GM18870 (cell line): ENCODE measurements at regions not wholly inside any gene's neighbourhood (a gene's known extent, or its start where the extent isn't known, plus 50 kb on each side); places are given as distances from the start of the nearest gene placed in this dataset.
"Not testable (repeated sequence)": the region's sequence is repeated elsewhere in the genome, so short reads cannot be mapped to it uniquely, and the experiment has no call there.

Experiments used
- ATAC-seq: cut with Tn5 transposase; IDR thresholded peaks from one replicate; pipeline ENCODE4 v1.9.1; 2021; ENCODE audit warnings: moderate library complexity; ENCODE audit not compliant: unreplicated experiment

DNA sequence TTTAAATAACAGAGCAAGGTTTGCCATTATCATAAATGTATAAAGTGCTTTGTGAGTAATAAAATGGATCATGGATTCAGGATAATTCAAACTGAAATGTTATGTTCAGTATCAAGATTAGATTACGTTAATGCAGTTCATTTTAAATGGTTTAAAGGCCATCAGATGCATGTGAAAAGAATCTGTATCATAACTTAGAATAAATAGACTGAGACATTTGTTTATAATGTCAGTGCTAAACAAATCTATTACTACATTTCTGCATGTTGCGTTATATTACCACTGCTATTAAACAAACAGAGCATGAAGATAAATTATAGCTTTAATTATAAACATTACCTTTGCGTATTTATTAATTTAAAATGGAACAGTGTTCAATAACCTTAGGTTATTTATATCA, 160.2 kb downstream of the TOX3 start:
- ATAC-seq, result no peak

- no peak for ATAC-seq
Measured at GRCh38 chr16:52384378-52384777, 162.6 kb downstream of the TOX3 start.

GRCh38 chr16:52383640-52384292, 163.2 kb downstream of the TOX3 start:
- ATAC-seq, result no peak

GRCh38 chr16:52383119-52383518, 163.8 kb downstream of the TOX3 start:
- no peak for ATAC-seq

DNA sequence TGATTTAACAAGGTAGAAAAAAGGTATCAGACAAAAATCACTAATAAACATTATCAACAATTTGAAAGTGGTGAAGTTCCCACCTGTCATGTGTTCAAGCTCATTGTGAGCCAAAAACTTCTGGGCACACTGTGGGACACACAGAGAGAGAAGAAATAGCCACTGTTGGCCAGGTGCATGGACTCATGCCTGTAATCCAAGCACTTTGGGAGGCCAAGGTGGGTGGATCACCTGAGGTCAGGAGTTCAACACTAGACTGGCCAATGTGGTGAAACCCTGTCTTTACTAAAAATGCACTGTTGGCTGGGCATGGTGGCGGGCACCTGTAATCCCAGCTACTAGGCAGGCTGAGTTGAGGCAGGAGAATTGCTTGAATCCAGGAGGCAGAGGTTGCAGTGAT, 167.4 kb downstream of the TOX3 start:
- ATAC-seq, result no peak

- no peak for ATAC-seq
Measured at GRCh38 chr16:52376676-52377280, 170.2 kb downstream of the TOX3 start.

DNA sequence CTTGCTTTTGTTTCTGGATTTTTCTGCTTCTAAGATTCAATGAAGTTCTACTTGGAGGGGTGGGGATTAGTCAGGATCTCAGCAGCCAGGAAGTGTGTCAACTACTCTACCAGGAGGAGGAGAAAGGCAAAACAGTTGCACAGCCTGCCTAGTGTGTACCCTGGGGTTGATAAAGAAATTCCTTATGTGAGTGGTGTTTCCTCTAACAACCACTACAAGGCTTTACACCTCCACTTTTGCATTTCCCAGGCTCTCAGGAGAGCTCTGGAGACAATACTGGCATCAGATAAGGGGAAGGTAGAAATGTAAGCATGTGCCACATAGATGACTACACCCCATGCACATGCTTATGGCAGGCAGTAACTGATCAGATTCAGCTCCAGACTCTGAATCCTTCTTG, 174.6 kb downstream of the TOX3 start:
- no peak for ATAC-seq

- ATAC-seq, result no peak
Measured at GRCh38 chr16:52368859-52369258, 178.1 kb downstream of the TOX3 start.

- ATAC-seq, result no peak
Measured at GRCh38 chr16:52367821-52368220, 179.1 kb downstream of the TOX3 start.

DNA sequence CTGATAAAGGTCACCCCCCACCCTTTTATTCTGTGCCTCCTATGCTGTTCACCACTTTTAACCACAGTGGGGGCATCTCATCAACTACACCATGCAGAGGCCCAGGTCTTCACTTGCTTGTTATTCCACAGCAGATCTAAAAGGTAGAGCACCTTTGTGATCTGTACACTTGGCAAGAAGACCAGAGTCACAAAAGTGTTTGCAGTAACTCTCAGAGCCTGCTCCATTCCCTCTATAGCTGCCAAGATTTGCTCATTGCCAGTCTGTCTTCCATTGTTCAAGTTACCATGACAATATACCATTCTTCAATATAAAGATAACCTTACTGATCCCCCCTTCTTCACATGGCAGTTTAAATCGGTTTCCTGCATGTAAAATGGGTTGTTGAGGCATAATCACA, 180.0 kb downstream of the TOX3 start:
- no peak for ATAC-seq

GRCh38 chr16:52364500-52364899, 182.4 kb downstream of the TOX3 start:
- ATAC-seq, result peak; percentile 64

DNA sequence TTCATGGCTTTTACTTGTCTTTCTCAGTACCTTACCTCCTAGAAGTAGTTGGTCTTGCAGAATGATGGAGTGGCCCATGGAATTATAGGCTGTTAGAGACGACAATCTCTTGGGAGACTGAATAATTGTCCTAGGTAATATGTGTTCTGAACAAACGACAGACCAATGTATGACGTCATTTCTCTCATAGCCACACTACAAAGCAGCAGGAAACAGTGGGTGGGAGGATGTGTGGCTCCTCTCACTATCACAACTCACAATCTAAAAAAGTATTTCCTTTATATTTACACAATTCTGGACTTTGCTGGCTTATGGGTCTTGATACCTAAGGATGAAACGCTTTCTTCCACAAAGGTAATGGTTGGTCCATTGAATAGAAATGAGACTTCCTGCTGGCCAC, 183.9 kb downstream of the TOX3 start:
- no peak for ATAC-seq

DNA sequence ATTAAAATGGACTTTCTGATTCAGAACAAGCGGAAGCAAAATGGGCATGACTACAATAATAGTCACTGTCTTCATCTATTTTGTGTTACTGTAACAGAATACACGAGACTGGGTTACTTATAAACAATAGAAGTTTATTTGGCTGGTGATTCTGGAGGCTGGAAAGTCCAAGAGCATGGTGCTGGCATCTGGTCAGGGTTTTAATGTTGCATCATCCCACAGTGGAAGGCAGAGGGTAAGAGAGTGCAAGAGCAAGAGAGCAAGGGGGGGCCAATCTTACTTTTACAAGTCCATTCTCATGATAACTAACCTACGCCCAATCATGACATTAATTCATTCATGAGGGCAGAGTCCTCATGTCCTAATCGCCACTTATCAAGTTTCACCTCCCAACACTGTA, 189.2 kb downstream of the TOX3 start:
- ATAC-seq, result no peak

- ATAC-seq, result no peak
Measured at GRCh38 chr16:52353249-52353648, 193.7 kb downstream of the TOX3 start.

- no peak for ATAC-seq
Measured at GRCh38 chr16:52351451-52351850, 195.5 kb downstream of the TOX3 start.

DNA sequence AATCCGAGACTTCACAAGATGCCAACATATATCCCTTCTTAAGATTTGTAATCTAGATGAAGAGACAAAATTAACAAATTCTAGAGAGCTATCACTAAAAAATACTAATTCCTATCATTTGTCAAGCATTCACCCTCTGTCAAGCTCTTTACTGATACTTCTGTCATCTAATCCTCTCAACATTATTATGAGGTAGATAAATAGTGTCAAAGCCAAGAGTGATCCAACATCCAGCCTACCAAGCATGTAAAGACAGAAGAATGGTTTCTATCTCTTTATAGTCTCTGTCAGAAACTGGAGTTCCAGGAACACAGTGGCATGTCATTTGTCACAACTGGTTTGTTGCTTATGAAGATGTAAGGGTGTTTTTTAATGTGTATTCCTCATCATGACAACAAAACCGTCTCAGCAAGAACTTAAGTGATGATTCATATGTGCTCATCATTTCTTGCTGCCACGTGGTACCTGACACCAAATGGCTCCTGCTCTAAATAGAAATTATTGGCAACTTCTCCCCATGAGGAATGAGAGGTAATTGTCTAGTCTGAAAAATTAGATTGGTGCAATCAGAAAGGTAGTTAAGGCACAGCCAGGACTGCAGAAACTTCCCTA, 196.8 kb downstream of the TOX3 start:
- no peak for ATAC-seq

GRCh38 chr16:52346709-52347108, 200.2 kb downstream of the TOX3 start:
- ATAC-seq, result no peak

GRCh38 chr16:52333673-52334072, 213.3 kb downstream of the TOX3 start:
- ATAC-seq, result not testable (repeated sequence)

- ATAC-seq, result no peak
Measured at GRCh38 chr16:52320930-52321439, 226.0 kb downstream of the TOX3 start.

DNA sequence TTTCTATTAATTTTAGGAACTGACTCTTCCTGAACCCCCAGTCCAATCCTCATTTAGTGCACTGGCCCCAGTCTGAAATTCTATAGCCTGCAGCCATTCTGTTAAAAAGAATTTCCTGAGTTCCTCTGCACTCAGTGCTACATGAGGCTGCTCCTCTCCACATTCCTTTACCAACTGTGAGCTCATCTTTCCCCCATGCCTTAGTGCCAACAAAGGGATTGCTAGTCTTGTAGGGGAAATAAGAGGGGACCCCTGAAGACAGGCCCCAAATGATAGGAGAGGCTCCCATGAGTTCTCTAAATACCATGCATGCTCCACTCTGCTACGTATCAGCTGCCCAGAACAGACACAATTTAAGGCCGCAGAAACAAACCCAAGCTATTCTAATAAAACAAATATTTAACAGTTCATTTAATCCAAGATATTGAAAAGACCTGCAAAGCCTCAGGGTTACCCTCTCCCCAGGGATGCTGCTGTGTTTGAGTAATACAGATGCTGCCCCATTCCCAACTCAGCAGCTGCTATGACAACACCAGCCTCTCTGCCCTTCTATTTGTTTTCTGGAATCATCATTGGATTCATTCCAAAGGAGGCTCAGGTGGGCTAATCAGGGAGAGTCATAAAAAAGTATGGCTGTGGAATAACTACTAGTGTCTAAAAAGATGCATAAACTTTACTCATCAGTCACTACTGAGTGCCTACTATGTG, 228.5 kb downstream of the TOX3 start:
- no peak for ATAC-seq

GRCh38 chr16:52316241-52316640, 230.7 kb downstream of the TOX3 start:
- ATAC-seq, result no peak

DNA sequence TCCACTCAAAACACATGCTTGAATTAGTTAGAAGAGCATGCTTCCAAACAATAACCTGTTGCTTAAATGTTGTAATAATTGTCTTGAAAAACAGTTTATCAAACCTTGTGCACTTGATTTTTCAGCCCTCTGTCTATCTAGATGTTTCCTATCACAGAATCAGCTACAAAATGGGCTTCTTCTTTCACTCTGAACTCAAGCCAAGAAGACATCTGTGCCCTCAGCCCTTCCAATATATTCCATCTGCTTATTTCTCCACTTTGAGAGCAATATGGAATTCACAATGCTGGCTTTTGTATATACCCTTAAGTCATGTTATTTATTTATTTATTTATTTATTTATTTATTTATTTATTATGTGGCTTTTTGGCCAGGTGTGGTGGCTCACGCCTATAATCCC, 234.2 kb downstream of the TOX3 start:
- ATAC-seq, result no peak
